Loucy (cell line): ENCODE measurements at regions not wholly inside any gene's neighbourhood (a gene's known extent, or its start where the extent isn't known, plus 50 kb on each side); places are given as distances from the start of the nearest gene placed in this dataset.

Experiments
- EZH2phosphoT487 ChIP-seq: fragments of 200-600 bp; IDR thresholded peaks from 2 replicates; pipeline ENCODE4 v1.6.1; 2018; ENCODE audit warnings: antibody characterized with exemption, mild to moderate bottlenecking, moderate library complexity, borderline replicate concordance
- TF ChIP-seq, protein P1 (sequence below): fragments of 200-600 bp; sonication (generic); conservative IDR thresholded peaks from 2 replicates; pipeline ENCODE4 v1.5.1; 2014; ENCODE audit warnings: mild to moderate bottlenecking, antibody characterized with exemption, low read length

GRCh38 chr3:147941969-147942368 is 532.8 kb downstream of the ZIC1 start:
- no peak for TF ChIP-seq EZH2phosphoT487
- TF ChIP-seq, protein P1, sequence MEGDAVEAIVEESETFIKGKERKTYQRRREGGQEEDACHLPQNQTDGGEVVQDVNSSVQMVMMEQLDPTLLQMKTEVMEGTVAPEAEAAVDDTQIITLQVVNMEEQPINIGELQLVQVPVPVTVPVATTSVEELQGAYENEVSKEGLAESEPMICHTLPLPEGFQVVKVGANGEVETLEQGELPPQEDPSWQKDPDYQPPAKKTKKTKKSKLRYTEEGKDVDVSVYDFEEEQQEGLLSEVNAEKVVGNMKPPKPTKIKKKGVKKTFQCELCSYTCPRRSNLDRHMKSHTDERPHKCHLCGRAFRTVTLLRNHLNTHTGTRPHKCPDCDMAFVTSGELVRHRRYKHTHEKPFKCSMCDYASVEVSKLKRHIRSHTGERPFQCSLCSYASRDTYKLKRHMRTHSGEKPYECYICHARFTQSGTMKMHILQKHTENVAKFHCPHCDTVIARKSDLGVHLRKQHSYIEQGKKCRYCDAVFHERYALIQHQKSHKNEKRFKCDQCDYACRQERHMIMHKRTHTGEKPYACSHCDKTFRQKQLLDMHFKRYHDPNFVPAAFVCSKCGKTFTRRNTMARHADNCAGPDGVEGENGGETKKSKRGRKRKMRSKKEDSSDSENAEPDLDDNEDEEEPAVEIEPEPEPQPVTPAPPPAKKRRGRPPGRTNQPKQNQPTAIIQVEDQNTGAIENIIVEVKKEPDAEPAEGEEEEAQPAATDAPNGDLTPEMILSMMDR: no peak
